Fibroblast of skin of right quadriceps (primary cell): ENCODE measurements at regions not wholly inside any gene's neighbourhood (a gene's known extent, or its start where the extent isn't known, plus 50 kb on each side); places are given as distances from the start of the nearest gene placed in this dataset.
A peak's percentile ranks its signal among the peaks of the same experiment; 100 is the strongest.

ENCODE experiments used
- DNase-seq: peaks from one replicate; pipeline ENCODE4 v3.0.0-alpha.2; 2013

- DNase-seq, result no peak
Measured at GRCh38 chr5:135217669-135218485, 181.2 kb downstream of the MACROH2A1 start.

- DNase-seq, result no peak
Measured at GRCh38 chr5:135216471-135217343, 182.3 kb downstream of the MACROH2A1 start.

GRCh38 chr5:135215617-135216470 lies 181.8 kb upstream of the PITX1 start:
- DNase-seq, result no peak

GRCh38 chr5:135214897-135215616 lies 181.0 kb upstream of the PITX1 start:
- DNase-seq, result peak; percentile 46

GRCh38 chr5:135213466-135214239 lies 179.6 kb upstream of the PITX1 start:
- DNase-seq, result no peak

GRCh38 chr5:135213027-135213386 lies 179.0 kb upstream of the PITX1 start:
- DNase-seq, result no peak

GRCh38 chr5:135212361-135213026 lies 178.5 kb upstream of the PITX1 start:
- no peak for DNase-seq

GRCh38 chr5:135211791-135212190 lies 177.8 kb upstream of the PITX1 start:
- DNase-seq, result no peak

GRCh38 chr5:135211083-135211790 lies 177.2 kb upstream of the PITX1 start:
- no peak for DNase-seq

GRCh38 chr5:135210286-135211055 lies 176.4 kb upstream of the PITX1 start:
- peak; percentile 48 for DNase-seq

GRCh38 chr5:135208903-135209721 lies 175.1 kb upstream of the PITX1 start:
- DNase-seq, result peak; percentile 98

GRCh38 chr5:135208555-135208902 lies 174.5 kb upstream of the PITX1 start:
- DNase-seq, result no peak

- DNase-seq, result no peak
Measured at GRCh38 chr5:135207866-135208265, 173.8 kb upstream of the PITX1 start.

- DNase-seq, result no peak
Measured at GRCh38 chr5:135206862-135207261, 172.8 kb upstream of the PITX1 start.

GRCh38 chr5:135205632-135206349 lies 171.8 kb upstream of the PITX1 start:
- peak; percentile 95 for DNase-seq

- no peak for DNase-seq
Measured at GRCh38 chr5:135204151-135204600, 170.1 kb upstream of the PITX1 start.

GRCh38 chr5:135203593-135204036 lies 169.6 kb upstream of the PITX1 start:
- DNase-seq, result no peak

GRCh38 chr5:135203019-135203418 lies 169.0 kb upstream of the PITX1 start:
- DNase-seq, result no peak
